CD4-positive, alpha-beta T cell treated with Interferon alpha-2 for 1 hour (primary cell): ENCODE measurements at regions not wholly inside any gene's neighbourhood (a gene's known extent, or its start where the extent isn't known, plus 50 kb on each side); places are given as distances from the start of the nearest gene placed in this dataset.
"Not testable (repeated sequence)": the region's sequence is repeated elsewhere in the genome, so short reads cannot be mapped to it uniquely, and the experiment has no call there.

Source experiments
- DNase-seq, 2 donors: peaks; one replicate each; pipeline ENCODE4 v3.0.0-alpha.2; 2020 to 2022

DNA sequence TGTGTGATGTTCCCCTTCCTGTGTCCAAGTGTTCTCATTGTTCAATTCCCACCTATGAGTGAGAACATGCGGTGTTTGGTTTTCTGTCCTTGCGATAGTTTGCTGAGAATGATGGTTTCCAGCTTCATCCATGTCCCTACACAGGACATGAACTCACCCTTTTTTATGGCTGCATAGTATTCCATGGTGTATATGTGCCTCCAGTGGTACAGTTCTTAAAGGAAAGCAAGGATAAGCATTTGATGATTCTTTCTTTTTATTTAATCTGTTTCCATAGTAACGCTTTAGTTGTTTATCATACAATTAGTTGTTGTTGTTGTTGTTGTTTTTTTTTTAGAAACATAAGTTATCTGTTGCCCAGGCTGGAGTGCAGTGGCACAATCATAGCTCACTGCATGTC lies 133.1 kb downstream of the TSEN15 start:
- not testable (repeated sequence) for DNase-seq

DNA sequence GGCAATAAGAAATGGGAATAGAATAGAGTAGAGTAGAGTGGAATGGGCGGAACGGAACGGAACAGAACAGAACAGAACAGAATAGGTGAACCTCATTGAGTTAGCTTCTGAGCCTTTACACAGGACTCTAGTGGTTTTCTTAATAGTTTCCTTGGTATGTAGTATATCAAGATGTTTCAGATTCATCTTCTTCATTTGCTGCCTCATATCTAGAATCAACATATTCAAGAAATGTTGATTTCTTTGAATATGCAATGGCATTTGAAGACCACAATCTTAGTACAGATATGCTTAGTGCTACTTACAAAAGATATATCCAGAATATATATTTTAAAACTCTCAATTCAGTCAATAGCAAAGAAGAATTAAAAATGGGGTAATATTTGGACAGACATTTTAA lies 133.8 kb downstream of the TSEN15 start:
- no peak for DNase-seq

DNA sequence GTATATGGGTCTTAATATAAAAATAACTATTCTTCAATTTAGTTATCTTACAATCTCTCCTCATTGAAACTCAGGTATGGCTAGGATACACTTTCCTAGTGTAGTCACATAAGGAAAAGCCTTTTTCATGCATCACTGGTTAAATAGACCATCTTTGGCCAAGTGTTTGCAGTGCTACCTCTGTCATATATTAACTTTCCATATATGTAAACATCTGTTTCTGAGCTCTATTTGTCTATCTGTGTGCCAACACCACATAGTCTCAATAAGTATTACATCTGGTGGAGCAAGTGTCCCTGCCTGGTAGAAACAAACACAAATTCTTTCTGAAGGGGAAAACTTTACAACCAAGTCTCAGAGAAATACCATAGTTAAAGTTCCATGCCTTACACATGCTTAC lies 134.6 kb downstream of the TSEN15 start:
- no peak for DNase-seq

DNA sequence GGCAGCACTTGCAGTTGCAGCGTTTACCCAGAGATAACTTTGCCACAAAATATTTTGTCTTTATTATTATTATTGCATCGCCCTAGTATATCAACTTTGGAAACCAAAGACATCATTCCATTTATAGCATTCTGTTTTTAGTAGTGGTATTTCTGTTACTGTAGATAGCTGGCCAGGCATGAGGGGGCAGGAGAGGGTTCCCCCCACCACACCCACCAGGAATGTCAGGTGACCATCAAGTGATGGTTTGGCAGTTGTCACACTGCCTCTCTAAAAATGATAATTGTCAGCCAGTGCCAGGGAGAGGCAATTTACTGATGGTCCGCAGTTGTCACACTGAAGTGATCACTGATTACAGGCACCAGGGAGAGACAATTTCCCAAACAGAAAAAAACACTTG lies 135.6 kb downstream of the TSEN15 start:
- DNase-seq: no peak

DNA sequence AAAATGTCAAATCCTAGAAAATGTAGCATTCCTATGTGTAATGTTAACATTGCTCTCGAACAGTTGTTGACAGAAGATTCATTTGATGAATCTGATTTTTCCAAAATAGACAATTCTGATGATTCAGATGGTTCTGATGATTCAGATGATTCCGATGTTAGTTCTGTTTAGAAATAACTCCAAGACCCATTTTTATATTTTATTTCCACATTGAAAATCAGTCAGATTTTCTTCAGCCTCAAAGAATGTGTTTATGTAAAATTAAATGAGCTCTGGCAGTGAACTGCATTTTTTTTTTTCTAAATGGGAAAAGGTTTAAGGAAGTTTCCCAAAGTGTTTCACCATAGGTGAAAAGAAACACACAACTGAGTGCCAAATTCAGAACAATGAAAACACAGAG lies 136.5 kb downstream of the TSEN15 start:
- no peak for DNase-seq

DNA sequence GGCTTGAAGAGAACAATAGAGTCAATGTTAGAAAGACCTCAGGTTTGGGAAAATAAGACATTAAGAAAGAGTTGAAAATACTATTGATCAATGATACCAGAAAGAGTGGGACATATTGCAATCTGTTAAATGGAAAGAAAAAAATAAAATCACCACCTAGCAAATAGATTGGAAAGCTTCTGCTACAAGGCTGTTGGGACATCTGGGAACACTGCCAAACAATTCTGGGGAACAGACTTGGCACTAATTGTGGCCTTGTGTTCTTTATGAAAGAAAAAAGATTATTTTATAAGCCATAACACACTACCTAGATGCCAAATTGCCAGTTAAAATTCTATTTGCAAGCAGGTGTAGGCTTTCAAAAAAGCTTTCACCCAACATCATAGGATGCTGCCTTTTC lies 137.8 kb downstream of the TSEN15 start:
- no peak for DNase-seq

DNA sequence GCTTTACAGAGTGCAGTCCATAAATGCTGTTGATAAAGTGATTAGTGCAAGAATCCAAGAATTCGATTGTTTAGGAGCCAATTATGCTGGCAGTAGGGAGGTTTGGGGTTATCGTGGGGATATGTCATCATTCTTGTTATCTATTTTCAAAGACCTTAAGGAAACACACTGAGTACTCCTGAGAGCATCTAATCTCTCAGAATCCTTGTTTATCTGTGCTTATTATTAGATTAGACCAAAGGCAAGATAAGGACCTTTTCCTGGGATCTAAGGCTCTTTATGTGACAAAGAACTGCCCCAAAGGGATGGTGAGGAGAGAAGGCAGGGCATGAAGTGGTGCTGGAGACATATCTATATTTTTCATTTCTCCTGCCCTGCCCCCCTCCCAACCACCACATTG lies 139.1 kb downstream of the TSEN15 start:
- no peak for DNase-seq

DNA sequence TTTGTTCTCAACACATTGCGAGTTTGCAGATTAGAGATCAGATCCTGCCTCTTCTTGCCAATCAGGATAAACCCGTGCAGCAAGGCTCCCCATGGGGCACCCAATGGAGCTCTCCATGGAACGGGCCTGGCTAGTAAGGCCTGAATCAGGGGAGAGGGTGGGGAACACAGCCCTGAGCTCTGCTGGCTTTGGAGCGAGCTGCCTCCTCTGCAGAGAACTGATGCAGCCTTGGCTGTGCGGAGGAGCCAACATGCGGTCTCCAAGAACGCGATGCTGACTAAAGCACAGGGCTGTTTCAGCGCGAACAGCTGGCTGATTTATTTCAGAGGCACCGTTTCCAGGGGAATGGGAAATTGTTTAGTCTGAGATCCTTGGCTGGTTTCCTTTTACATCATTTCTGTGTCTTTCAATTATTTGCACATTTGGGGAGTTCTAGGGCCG lies 139.7 kb downstream of the TSEN15 start:
- DNase-seq: no peak

DNA sequence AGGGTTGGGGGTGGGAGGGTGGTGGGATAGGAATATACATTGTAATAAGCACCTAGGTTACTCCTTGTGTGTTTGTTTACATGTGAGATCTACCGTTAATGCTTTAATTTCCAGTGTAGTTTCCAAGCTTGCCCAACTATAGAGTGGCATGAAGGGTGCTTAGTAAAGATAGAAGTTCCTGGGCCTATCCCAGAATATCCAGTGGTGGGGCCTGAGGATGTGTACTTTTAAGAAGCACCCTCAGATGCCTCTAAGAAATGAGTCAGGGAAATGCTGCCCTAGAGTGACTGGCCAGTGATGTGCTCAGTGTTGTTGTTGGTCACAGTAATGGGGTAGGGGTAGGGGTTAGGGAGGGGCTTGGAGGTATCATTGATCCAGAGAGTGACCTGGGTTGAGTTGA lies 141.3 kb downstream of the TSEN15 start:
- DNase-seq: no peak

DNA sequence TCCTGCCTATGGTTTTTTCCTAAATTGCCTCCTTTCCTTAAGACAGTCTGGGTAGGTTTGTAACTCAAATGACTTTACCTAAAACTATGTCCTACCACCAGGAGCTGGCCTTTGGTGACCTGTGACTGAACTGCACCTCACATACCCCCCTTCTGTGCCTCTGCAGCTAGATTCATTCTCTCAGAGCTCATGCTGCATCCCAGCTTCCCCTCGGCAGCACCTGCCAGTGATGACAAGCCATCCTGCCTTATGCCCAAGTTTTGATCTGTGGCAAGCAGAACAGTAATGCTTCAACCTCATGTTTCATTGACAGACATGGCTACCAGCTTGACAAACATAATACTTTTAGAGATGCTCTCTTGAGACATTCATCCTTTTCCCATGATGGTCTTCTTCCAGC lies 141.9 kb downstream of the TSEN15 start:
- DNase-seq: no peak

DNA sequence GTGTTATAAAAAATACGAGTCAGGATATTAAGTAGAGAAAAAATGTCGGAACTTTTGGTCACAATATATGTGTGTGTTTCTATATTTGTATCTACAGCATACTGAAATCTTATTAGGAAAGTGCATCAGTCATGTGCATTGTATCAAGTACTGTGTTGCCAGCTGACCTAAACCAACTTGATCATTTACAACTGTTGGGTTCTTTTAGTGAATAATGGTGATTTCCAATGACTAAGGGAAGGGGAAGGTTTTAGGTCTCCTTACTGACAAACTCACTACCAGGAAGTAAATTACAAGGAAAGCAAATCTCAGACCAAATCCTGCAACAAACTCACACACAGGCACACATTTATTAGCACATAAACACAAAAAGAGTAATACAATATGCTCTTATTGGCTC lies 142.7 kb downstream of the TSEN15 start:
- no peak for DNase-seq

DNA sequence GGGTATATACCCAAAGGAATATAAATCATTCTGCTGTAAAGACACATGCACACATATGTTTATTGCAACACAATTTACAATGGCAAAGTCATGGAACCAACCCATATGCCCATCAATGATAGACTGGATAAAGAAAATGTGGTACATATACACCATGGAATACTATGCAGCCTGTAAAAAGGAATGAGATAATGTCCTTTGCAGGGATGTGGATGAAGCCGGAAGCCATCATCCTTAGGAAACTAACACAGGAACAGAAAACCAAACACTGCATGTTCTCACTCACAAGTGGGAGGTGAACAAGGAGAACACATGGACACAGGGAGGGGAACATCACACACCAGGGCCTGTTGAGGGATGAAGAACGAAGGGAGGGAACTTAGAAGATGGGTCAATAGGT lies 144.2 kb downstream of the TSEN15 start:
- not testable (repeated sequence) for DNase-seq

DNA sequence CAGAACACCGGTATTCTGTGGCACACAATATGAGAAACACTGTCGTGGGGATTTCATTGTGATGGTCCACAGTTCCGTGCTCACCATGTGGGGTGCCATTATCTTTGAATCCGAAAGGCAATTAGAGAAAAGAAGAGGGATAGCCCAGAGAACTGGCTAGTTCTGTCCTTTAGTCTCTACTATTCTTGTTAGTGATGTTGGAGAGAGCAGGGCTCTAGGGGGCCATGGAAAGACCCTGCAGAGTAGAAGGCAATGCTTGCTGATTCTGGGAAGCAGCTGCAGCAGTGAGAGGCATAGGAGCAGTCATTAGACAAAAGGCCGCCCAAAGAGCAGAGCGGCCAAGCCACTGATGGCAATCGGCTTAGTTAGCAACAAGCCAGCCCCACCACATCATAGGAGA lies 146.3 kb downstream of the TSEN15 start:
- DNase-seq: no peak

DNA sequence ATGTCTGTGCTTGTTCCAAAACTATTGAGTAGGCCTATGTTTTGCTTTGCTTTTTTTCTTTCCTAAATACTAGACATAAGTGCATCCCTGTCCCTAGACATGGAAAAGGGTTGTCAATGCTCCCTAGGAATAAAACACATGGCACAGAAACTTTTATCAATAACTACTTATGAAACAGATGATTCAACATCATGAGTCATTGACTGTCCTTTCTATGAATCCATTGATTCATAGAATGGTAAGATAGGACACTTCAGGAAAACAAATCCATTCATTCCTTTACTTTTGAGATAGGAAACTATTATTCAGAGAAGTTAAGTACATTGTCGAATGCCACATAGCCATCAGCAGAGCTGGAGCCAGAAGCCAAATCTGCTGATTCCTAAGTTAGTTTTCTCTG lies 147.5 kb downstream of the TSEN15 start:
- no peak for DNase-seq

DNA sequence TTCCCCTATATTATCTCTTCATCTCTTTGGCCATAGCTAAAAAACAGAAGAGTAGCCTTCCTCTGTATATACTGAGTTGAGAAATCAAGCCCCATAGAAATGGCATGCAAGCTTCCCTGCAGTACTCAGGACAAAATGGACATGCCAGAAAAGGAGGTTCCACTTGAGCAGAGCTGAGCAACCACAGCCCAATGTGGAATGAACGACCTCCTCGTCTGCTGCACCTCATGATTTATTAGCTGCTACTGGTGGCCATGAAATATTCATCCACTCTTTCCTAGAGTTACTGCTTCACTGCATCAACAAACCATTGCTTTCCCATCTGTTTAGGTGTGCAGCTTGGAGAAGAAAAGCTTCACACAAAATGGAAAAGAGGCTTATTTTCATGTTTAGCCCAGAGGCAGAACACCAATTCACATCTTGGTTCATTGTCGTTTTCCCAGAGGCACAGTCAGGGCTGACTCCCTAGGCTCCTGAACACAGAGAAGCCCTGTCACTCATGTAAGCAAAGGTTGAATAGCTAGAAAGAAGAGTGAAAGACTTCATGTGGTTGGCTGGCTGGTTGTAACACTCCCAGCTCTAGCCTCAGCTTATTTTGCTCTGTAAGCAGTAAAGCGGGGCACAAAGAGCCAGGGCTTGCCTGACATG lies 148.0 kb downstream of the TSEN15 start:
- DNase-seq: no peak

DNA sequence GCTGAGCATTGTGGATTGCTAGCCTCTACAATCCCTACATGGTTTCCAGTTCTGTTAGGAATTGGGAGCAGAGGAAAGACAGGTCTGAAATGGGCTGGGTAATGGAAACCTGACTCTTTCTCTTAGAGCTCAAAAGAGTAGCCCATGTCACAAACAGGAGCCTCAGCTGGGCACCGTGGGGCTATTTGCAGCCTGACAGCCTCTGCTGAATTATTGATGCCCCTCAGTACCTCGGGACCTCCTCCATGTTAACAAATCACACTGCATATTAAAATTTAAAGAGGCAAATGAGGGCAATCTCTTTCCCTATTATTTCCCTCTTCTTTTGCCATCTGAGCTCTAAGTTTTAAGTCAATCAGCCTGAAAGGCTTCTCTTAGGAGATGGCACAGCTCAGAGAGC lies 157.1 kb downstream of the TSEN15 start:
- DNase-seq: no peak

DNA sequence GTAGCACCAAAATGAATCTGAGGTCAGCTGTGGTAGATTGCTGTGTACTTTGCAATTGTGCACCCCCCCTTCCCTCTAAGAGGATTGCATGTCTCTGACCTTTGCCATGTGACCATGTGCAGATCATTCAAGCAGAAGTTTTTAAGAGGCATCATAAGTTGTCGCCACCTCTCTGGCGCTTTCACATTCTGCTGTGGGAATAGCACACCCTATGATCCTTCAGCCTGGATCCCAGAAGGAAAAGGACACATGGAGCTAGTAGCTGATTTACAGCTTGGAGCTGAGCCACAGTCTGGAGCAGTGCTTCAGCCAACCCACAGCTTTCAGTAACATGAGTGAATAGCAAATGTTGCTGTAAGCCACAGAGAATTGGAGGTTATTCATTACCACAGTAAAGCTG lies 158.5 kb downstream of the TSEN15 start:
- no peak for DNase-seq

DNA sequence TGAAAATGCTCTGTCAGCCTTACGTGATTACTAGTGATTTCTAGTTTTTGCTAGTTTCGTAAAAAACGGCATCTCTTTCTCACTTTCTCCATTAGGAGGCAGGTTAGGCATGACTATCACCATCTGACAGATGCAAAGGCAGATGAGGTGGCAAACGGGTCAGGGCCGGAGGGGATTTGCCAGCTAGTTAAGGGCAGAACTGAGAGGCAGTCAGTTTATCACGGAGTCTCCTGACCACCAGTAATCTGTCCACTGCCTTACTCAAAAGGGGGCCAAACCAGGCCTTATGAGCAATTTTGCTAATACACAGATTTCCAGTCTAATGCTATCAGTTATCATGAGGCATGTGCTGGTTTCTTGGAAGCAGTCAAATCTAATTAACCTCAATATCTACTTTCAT lies 159.3 kb downstream of the TSEN15 start:
- no peak for DNase-seq

DNA sequence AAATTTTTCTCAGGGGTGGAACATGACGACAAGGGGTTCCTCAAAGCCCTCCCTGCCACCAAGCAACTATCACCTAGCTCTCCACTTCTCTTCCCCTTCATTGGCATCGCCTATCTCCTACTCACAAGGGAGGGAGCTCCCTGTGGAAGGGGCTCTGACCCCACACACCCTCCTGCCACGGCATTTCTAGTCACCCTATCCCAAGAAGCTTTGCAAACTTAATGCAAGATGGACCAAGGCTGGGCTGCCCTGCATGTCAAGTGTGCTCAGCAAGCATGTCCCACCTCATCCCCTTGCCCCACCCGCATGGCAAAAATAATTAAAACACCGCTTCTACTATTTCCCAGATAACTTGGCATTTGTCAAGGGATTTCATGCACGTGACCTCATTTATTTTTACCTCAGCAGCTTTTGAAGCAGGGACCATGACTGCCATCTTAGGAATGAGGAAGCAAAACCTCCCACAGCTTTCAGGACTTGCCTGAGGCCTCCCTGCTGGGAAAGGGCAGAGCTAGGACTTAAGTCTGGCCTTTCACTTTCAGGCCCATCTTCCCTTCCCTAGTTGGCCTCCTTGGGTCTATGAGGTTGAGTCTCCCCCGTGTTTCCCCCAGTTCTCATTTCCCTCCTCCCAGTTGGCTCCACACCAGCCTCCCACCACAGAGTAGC lies 161.3 kb downstream of the TSEN15 start:
- no peak for DNase-seq

DNA sequence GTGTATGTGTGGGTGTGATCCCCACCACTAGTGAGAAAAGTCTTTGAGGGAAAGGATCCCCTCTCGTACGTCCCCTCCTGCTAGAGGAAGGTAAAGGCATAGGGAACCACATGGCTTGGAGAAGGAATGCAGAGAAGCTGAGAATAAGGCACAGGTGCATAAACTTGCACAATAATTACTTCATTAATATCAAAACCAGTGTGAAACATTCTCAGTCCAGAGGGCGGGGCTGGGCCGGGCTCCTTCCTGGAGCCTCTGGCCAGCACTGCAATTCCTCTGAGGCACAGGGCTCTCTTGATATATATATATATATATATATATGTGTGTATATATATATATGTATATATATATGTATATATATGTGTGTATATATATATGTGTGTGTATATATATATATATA lies 162.6 kb downstream of the TSEN15 start:
- no peak for DNase-seq

DNA sequence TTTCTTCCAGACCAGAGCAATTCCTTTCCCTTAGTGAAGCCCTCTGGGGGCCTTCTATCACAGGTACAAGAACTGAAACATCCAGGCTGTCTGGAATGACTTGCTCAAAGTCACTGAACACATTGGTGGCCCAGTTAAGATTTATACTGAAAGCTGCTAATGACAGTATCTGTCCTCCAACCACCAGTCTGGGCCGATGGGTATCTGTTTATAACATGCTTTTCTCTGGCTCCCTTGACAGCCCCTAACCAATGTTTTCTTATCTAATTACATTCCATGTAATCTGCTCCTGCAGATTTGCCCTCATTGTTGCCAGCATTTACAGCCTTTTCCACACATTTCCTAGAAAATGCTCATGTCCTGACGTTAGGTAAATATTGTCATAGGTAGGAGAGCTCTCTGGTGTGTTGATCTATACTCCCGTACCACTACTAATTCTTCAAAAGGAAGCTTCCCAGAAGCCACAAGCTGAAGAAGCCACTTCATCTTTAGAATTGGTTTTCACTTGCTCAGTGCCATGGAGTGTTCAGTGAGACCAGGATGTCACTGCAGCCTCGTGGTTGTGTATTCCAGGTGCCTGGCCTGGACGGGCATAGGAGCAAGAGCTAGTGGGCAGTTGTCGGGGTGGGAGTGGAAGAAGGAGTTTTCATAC lies 163.9 kb downstream of the TSEN15 start:
- no peak for DNase-seq

DNA sequence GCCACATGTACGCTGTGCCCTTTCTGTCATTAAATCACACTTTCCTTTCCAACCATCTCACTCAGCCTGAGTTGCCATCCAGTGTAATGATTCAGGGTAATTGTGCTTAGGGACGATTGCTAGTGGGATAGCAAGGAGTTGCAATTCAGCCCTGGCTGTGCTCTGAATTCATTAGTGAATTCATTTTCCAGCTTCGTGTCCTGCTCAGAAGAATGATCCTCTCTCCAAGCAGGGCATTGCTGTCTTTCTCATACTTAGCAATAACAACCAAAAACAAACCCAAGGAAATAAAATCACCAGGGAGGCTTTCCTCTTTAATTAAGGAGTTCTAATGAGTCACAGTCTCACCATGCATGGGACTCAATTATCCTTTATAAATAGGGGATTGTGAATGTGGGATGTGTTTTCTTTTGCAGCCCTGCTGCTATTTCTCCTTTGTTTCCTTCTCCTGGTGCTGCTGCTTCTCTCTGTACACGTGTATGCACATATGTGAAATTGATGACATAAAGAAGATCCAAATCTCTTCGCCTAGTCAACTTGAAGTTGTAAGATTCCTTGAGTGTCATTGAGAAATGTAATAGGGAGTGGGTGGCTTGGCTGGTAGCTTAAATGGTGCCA lies 167.0 kb downstream of the TSEN15 start:
- DNase-seq: no peak

DNA sequence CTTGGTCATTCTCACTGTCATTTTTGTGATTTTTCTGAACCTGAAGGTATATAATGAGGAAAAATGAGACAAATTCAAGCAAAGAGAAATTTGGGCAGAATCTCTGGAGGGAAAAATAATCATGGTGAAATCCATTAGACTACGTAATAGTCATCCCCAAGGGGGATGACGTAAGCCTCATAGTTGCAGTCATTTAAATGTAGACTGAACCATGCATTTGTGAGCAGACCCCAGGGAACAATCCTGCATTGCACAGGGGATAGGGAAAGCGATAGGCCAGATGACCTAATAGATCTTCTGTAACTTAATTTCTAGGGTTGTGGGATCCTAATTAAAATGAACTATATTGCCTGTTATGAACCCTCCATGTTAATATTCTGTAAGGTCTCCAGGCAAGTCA lies 167.4 kb upstream of the C1orf21 start:
- DNase-seq: no peak

DNA sequence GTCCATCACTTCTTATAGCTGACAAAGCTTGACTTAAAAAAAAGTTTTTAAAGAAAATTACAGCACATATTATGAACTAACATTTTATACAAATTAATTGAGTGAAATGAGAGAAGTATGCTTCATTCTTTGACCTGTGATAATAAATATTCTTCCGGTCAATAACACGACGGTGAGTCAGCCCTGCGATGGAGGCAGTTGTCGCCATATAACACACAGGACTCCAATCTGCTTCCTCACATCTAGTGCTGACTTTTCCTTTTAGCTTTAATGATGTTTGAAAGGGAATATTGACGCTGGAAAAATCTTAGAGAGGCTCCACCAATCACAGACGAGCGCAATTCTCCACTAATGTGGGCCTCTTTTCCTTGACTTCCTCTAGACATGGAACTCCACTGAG lies 166.9 kb upstream of the C1orf21 start:
- no peak for DNase-seq
